ENCODE measurements at regions not wholly inside any gene's neighbourhood (a gene's known extent, or its start where the extent isn't known, plus 50 kb on each side); places are given as distances from the start of the nearest gene placed in this dataset.

GRCh38 chrX:35416782-35417181 is 381.4 kb upstream of the MAGEB16 start:
- Histone ChIP-seq H3K79me2 (replicated peaks; ENCODE audit: insufficient read depth, low read length) (no peaks in the 10 kb centered on the region), H3K27me3 (ENCODE audit: insufficient read depth, low read depth, low read length) (no peaks in the 10 kb centered on the region), H3K9me3 (ENCODE audit: low read length) (no peaks in the 10 kb centered on the region), H3K27ac (ENCODE audit: low read length) (no peak overlapping the region), H3K9ac (ENCODE audit: low read length) (no peak overlapping the region), H4K20me1 (ENCODE audit: insufficient read depth) (no peaks in the 10 kb centered on the region), H3F3A (ENCODE audit: insufficient read depth, low read length, poor library complexity, severe bottlenecking) (no peaks in the 10 kb centered on the region), H3K4me2 (ENCODE audit: low read length) (no peak overlapping the region), H3K36me3 (ENCODE audit: insufficient read depth, low read length) (no peaks in the 10 kb centered on the region), H3K9me2 (ENCODE audit: insufficient read depth, low read length) (no peaks in the 10 kb centered on the region), H2AFZ (ENCODE audit: low read depth, low read length) (no peak overlapping the region), H3K4me3 (ENCODE audit: low read length) (no peak overlapping the region)
- TF ChIP-seq TAF1 (IDR thresholded peaks at IDR 0.05; ENCODE audit: low read depth), result no peak
- TF ChIP-seq SMC3 (conservative IDR thresholded peaks at IDR 0.05; ENCODE audit: poor library complexity), result no peak
- no peak for TF ChIP-seq EP300 (conservative IDR thresholded peaks at IDR 0.05; ENCODE audit: poor library complexity, severe bottlenecking)
- TF ChIP-seq MXI1 (conservative IDR thresholded peaks at IDR 0.05; ENCODE audit: poor library complexity, severe bottlenecking), result no peak
- TF ChIP-seq EZH2 (IDR thresholded peaks at IDR 0.05; ENCODE audit: borderline replicate concordance, insufficient read depth, low read length, poor library complexity, severe bottlenecking), result no peak
- no peak for TF ChIP-seq RAD21 (conservative IDR thresholded peaks at IDR 0.05)

GRCh38 chrX:35432056-35432455 is 366.1 kb upstream of the MAGEB16 start:
- TF ChIP-seq POLR2AphosphoS5 (IDR thresholded peaks at IDR 0.05) (no peak), RAD21 (conservative IDR thresholded peaks at IDR 0.05) (no peak), REST (IDR thresholded peaks at IDR 0.05; ENCODE audit: borderline replicate concordance) (no peak), SMC3 (conservative IDR thresholded peaks at IDR 0.05; ENCODE audit: poor library complexity) (no peak), MXI1 (conservative IDR thresholded peaks at IDR 0.05; ENCODE audit: poor library complexity, severe bottlenecking) (no peak), CTCF (IDR thresholded peaks at IDR 0.05; ENCODE audit: poor library complexity, severe bottlenecking) (no peak), EZH2 (IDR thresholded peaks at IDR 0.05; ENCODE audit: borderline replicate concordance, insufficient read depth, low read length, poor library complexity, severe bottlenecking) (no peak), TAF1 (IDR thresholded peaks at IDR 0.05; ENCODE audit: low read depth) (no peak), EP300 (conservative IDR thresholded peaks at IDR 0.05; ENCODE audit: poor library complexity, severe bottlenecking) (no peak)
- Histone ChIP-seq H3K4me3 (ENCODE audit: low read length) (no peak overlapping the region), H3K9me2 (ENCODE audit: insufficient read depth, low read length) (no peaks in the 10 kb centered on the region), H3K4me2 (ENCODE audit: low read length) (no peak overlapping the region), H3F3A (ENCODE audit: insufficient read depth, low read length, poor library complexity, severe bottlenecking) (no peaks in the 10 kb centered on the region), H3K36me3 (ENCODE audit: insufficient read depth, low read length) (no peaks in the 10 kb centered on the region), H3K27ac (ENCODE audit: low read length) (no peak overlapping the region), H3K9ac (ENCODE audit: low read length) (no peak overlapping the region), H2AFZ (ENCODE audit: low read depth, low read length) (no peak overlapping the region), H4K20me1 (ENCODE audit: insufficient read depth) (no peaks in the 10 kb centered on the region), H3K27me3 (ENCODE audit: insufficient read depth, low read depth, low read length) (no peaks in the 10 kb centered on the region), H3K79me2 (replicated peaks; ENCODE audit: insufficient read depth, low read length) (no peaks in the 10 kb centered on the region), H3K9me3 (ENCODE audit: low read length) (no peaks in the 10 kb centered on the region)

Measured in neural cell (in vitro differentiated cells).